HG03066 (cell line): ENCODE measurements at regions not wholly inside any gene's neighbourhood (a gene's known extent, or its start where the extent isn't known, plus 50 kb on each side); places are given as distances from the start of the nearest gene placed in this dataset.

Experiments
- ATAC-seq: cut with Tn5 transposase; IDR thresholded peaks from one replicate; pipeline ENCODE4 v1.9.1; 2021; ENCODE audit warnings: low read depth; ENCODE audit not compliant: unreplicated experiment

GRCh38 chr2:3071685-3072263 is 305.8 kb downstream of the EIPR1 start:
- ATAC-seq, result no peak

- no peak for ATAC-seq
Measured at GRCh38 chr2:3066831-3067230, 310.8 kb downstream of the EIPR1 start.

GRCh38 chr2:3065928-3066327 is 311.7 kb downstream of the EIPR1 start:
- no peak for ATAC-seq

GRCh38 chr2:3062476-3063260 is 314.9 kb downstream of the EIPR1 start:
- ATAC-seq, result no peak

GRCh38 chr2:3060049-3060448 is 317.6 kb downstream of the EIPR1 start:
- no peak for ATAC-seq

GRCh38 chr2:3059141-3059925 is 318.3 kb downstream of the EIPR1 start:
- no peak for ATAC-seq

- ATAC-seq, result no peak
Measured at GRCh38 chr2:3054066-3054465, 323.6 kb downstream of the EIPR1 start.

- ATAC-seq, result no peak
Measured at GRCh38 chr2:3051266-3051665, 326.4 kb downstream of the EIPR1 start.

GRCh38 chr2:3046170-3046865 is 331.3 kb downstream of the EIPR1 start:
- no peak for ATAC-seq

GRCh38 chr2:3045318-3045921 is 332.2 kb downstream of the EIPR1 start:
- no peak for ATAC-seq

- ATAC-seq, result no peak
Measured at GRCh38 chr2:3044587-3045317, 332.9 kb downstream of the EIPR1 start.

GRCh38 chr2:3043726-3044125 is 333.9 kb downstream of the EIPR1 start:
- no peak for ATAC-seq

- no peak for ATAC-seq
Measured at GRCh38 chr2:3042601-3043585, 334.7 kb downstream of the EIPR1 start.

- ATAC-seq, result no peak
Measured at GRCh38 chr2:3041841-3042600, 335.6 kb downstream of the EIPR1 start.

GRCh38 chr2:3041246-3041645 is 336.4 kb downstream of the EIPR1 start:
- ATAC-seq, result no peak

- ATAC-seq, result no peak
Measured at GRCh38 chr2:3040496-3041140, 337.0 kb downstream of the EIPR1 start.

- ATAC-seq, result no peak
Measured at GRCh38 chr2:3040066-3040428, 337.6 kb downstream of the EIPR1 start.
